ENCODE measurements at regions not wholly inside any gene's neighbourhood (a gene's known extent, or its start where the extent isn't known, plus 50 kb on each side); places are given as distances from the start of the nearest gene placed in this dataset.
A peak's percentile ranks its signal among the peaks of the same experiment; 100 is the strongest.

GRCh38 chr16:5516115-5516514 is 418.5 kb upstream of the EEF2KMT start:
- H3K4me1 ChIP-seq (ENCODE audit: control insufficient read depth in 1 of 2, insufficient read depth in 2 of 2, low read length in 2 of 2), result no peaks in the 10 kb centered on the region
- ChIA-PET CTCF (no interaction called here), POLR2A (no interaction called here), RAD21 (ENCODE audit: low non-redundant PET in 1 of 2, low total read pairs in 2 of 2, uncharacterized antibody in 2 of 2, unreplicated experiment in 2 of 2) (no interaction called here)
- ATAC-seq (no peak), DNase-seq (ENCODE audit: low read depth, low spot score) (peak; percentile 10)
- intact Hi-C loops (cut with micrococcal nuclease), result no loop called here
- H3K9me3 ChIP-seq (ENCODE audit: control insufficient read depth in 1 of 2, insufficient read depth in 1 of 2, low read depth in 1 of 2, low read length in 2 of 2), result no peaks in the 10 kb centered on the region
- peak overlapping the region in 1 of 2 experiments; percentile 5; a peak in 1 of 4 replicates for H3K4me3 ChIP-seq (replicated peaks in 1 of 2; ENCODE audit: low read depth in 1 of 2, low read length in 2 of 2)
- no peaks in the 10 kb centered on the region for H3K27me3 ChIP-seq (ENCODE audit: insufficient read depth, low read length)
- H3K79me2 ChIP-seq (ENCODE audit: insufficient read depth, low read length), result no peaks in the 10 kb centered on the region
- peak overlapping the region; percentile 2; the same call in 1 of the 2 replicates for H3K27ac ChIP-seq (ENCODE audit: low read depth, low read length)
- H3K9ac ChIP-seq (ENCODE audit: low read length), result no peak overlapping the region
- no peaks in the 10 kb centered on the region for H3K9me2 ChIP-seq (ENCODE audit: insufficient read depth)
- no peak overlapping the region for H2AFZ ChIP-seq (ENCODE audit: low read depth, low read length, poor library complexity, severe bottlenecking)
- TF ChIP-seq CBX3 (IDR thresholded peaks at IDR 0.05; ENCODE audit: low read depth) (peak; percentile 60; the same call in 1 of the 2 replicates), SIN3A (IDR thresholded peaks at IDR 0.05; ENCODE audit: low read depth) (no peak), ELF1 (IDR thresholded peaks at IDR 0.05; ENCODE audit: borderline replicate concordance, low read depth) (peak; percentile 65)
- no TSS peak for BruUV-seq (replicated peaks)
- no peaks in the 10 kb centered on the region for H3K36me3 ChIP-seq (ENCODE audit: control insufficient read depth in 1 of 2, insufficient read depth in 2 of 2, low read length in 2 of 2)
- H3K4me2 ChIP-seq (ENCODE audit: low read length), result peak overlapping the region; percentile 26; the same call in 1 of the 2 replicates
- H4K20me1 ChIP-seq (ENCODE audit: insufficient read depth), result no peaks in the 10 kb centered on the region

DNA sequence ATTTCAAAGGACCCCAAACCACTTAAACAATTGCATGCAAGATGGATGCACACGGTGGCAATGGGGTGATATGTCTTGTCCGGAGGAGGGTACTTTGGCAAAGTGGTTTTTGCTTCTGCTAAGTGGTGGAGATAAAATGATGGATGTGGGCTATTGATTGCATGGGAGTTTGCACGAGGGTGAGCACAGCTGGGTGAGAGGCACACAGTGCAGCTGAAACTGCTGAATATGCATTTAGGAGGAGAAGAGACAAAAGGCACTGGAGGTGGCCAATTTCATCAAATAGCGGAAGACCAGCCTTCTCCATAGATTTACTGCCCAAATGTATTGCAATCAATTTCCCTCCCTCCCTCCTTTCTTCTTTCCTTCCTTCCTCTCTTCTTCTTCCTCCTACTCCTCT is 414.4 kb upstream of the EEF2KMT start:
- ATAC-seq, result no peak
- DNase-seq (ENCODE audit: low read depth, low spot score), result no peak
- RAD21 ChIA-PET (ENCODE audit: low non-redundant PET in 1 of 2, low total read pairs in 2 of 2, uncharacterized antibody in 2 of 2, unreplicated experiment in 2 of 2), result no interaction called here
- no peaks in the 10 kb centered on the region for H3K9me2 ChIP-seq (ENCODE audit: insufficient read depth)
- TF ChIP-seq RAD21 (IDR thresholded peaks at IDR 0.05; ENCODE audit: low read depth) (no peak), EGR1 (IDR thresholded peaks at IDR 0.05; ENCODE audit: low read depth) (no peak), YY1 (IDR thresholded peaks at IDR 0.05; ENCODE audit: extremely low read depth, insufficient replicate concordance, low read depth, low read length) (no peak), TCF7L2 (IDR thresholded peaks at IDR 0.05; ENCODE audit: borderline replicate concordance, extremely low read depth, insufficient read depth, insufficient read length) (no peak), CBX3 (IDR thresholded peaks at IDR 0.05; ENCODE audit: low read depth) (no peak), POLR2AphosphoS5 (IDR thresholded peaks at IDR 0.05; ENCODE audit: low read depth, low read length) (no peak), POLR2A (IDR thresholded peaks at IDR 0.05; ENCODE audit: borderline replicate concordance, extremely low read depth, insufficient read depth, insufficient read length) (no peak)
- H3K9ac ChIP-seq (ENCODE audit: low read length), result no peak overlapping the region
- intact Hi-C loops (cut with micrococcal nuclease), result no loop called here
- H3K9me3 ChIP-seq (ENCODE audit: control insufficient read depth in 1 of 2, insufficient read depth in 1 of 2, low read depth in 1 of 2, low read length in 2 of 2), result no peaks in the 10 kb centered on the region
- H4K20me1 ChIP-seq (ENCODE audit: insufficient read depth), result no peaks in the 10 kb centered on the region
- no peak overlapping the region for H2AFZ ChIP-seq (ENCODE audit: low read depth, low read length, poor library complexity, severe bottlenecking)
- no TSS peak for BruUV-seq (replicated peaks)
- H3K4me3 ChIP-seq (replicated peaks in 1 of 2; ENCODE audit: low read depth in 1 of 2, low read length in 2 of 2), result no peak overlapping the region
- H3K27me3 ChIP-seq (ENCODE audit: insufficient read depth, low read length), result no peaks in the 10 kb centered on the region
- POLR2A ChIA-PET, result no interaction called here
- H3K79me2 ChIP-seq (ENCODE audit: insufficient read depth, low read length), result no peaks in the 10 kb centered on the region
- H3K36me3 ChIP-seq (ENCODE audit: control insufficient read depth in 1 of 2, insufficient read depth in 2 of 2, low read length in 2 of 2), result no peaks in the 10 kb centered on the region
- no peak overlapping the region for H3K4me2 ChIP-seq (ENCODE audit: low read length)
- no peak overlapping the region for H3K27ac ChIP-seq (ENCODE audit: low read depth, low read length)
- CTCF ChIA-PET, result no interaction called here
- H3K4me1 ChIP-seq (ENCODE audit: control insufficient read depth in 1 of 2, insufficient read depth in 2 of 2, low read length in 2 of 2), result no peaks in the 10 kb centered on the region
